CD4-positive, alpha-beta memory T cell (primary cell): ENCODE measurements at regions not wholly inside any gene's neighbourhood (a gene's known extent, or its start where the extent isn't known, plus 50 kb on each side); places are given as distances from the start of the nearest gene placed in this dataset.
A peak's percentile ranks its signal among the peaks of the same experiment; 100 is the strongest.
"Not testable (repeated sequence)": the region's sequence is repeated elsewhere in the genome, so short reads cannot be mapped to it uniquely, and the experiment has no call there.

Experiments
- CTCF ChIA-PET: fragments of 350-600 bp; sonication (Branson Sonifier 250); formaldehyde crosslinking; loops from one replicate; lab custom pipeline; 2021; ENCODE audit warnings: inconsistent platforms; ENCODE audit not compliant: partially characterized antibody; lab: Charles Lee
- POLR2A ChIA-PET: fragments of 350-600 bp; sonication (Branson Sonifier 250); formaldehyde crosslinking; loops from one replicate; lab custom pipeline; 2021; ENCODE audit not compliant: partially characterized antibody; lab: Charles Lee
- DNase-seq, 5 donors: peaks; one replicate each; pipeline versions ENCODE4 v3.0.0 to v3.0.0-alpha.2; 2020 to 2022; ENCODE audit warnings: mixed read lengths in 1 of 5
- H3K27ac ChIP-seq: one replicate; pipeline ENCODE4 v1.7.0; 2013; ENCODE audit warnings: low read depth, low read length
- H3K27me3 ChIP-seq: 2 replicates; pipeline ENCODE4 v1.7.0; 2013; ENCODE audit warnings: mild to moderate bottlenecking, low read length, moderate library complexity; ENCODE audit not compliant: insufficient read depth
- H3K36me3 ChIP-seq: 2 replicates; pipeline ENCODE4 v1.7.0; 2013; ENCODE audit warnings: mild to moderate bottlenecking, low read length, moderate library complexity; ENCODE audit not compliant: insufficient read depth
- H3K4me1 ChIP-seq: 2 replicates; pipeline ENCODE4 v1.7.0; 2013; ENCODE audit warnings: mild to moderate bottlenecking, low read length, moderate library complexity; ENCODE audit not compliant: insufficient read depth
- H3K4me3 ChIP-seq, 2 donors: one replicate each; pipeline ENCODE4 v1.7.0; 2013; ENCODE audit warnings: low read length in 2 of 2, mild to moderate bottlenecking in 1 of 2
- H3K9me3 ChIP-seq, 2 donors: one replicate each; pipeline ENCODE4 v1.7.0; 2013; ENCODE audit warnings: low read length in 2 of 2, control low read depth in 1 of 2; ENCODE audit not compliant: control insufficient read depth in 1 of 2
- H3K27ac Mint-ChIP-seq, 7 donors: one replicate each; pipeline ENCODE4 v1.8.0; 2020 to 2021; ENCODE audit warnings: mixed read lengths in 7 of 7, mild to moderate bottlenecking in 6 of 7, inconsistent platforms in 3 of 7, moderate library complexity in 3 of 7
- H3K27me3 Mint-ChIP-seq, 2 donors: one replicate each; pipeline ENCODE4 v1.8.0; 2020 to 2021; ENCODE audit warnings: mixed read lengths in 2 of 2
- H3K36me3 Mint-ChIP-seq, 2 donors: one replicate each; pipeline ENCODE4 v1.8.0; 2020 to 2021; ENCODE audit warnings: mixed read lengths in 2 of 2, inconsistent platforms in 1 of 2, mild to moderate bottlenecking in 1 of 2
- H3K4me1 Mint-ChIP-seq, 4 donors: one replicate each; pipeline ENCODE4 v1.8.0; 2020 to 2021; ENCODE audit warnings: mixed read lengths in 4 of 4, mild to moderate bottlenecking in 1 of 4
- H3K4me3 Mint-ChIP-seq, 8 donors: one replicate each; pipeline ENCODE4 v1.8.0; 2020 to 2021; ENCODE audit warnings: mixed read lengths in 8 of 8, mild to moderate bottlenecking in 7 of 8, moderate library complexity in 6 of 8, inconsistent platforms in 3 of 8
- H3K9me3 Mint-ChIP-seq, 8 donors: one replicate each; pipeline ENCODE4 v1.8.0; 2020 to 2021; ENCODE audit warnings: mixed read lengths in 8 of 8, mild to moderate bottlenecking in 5 of 8, inconsistent platforms in 3 of 8, moderate library complexity in 1 of 8
- intact Hi-C: fragments of 100-400 bp; cut with micrococcal nuclease; formaldehyde crosslinking; loops from one replicate; pipeline ENCODE4 v1.15.1; 2023

- Mint-ChIP-seq H3K9me3 (no peaks in the 10 kb centered on the region), H3K27ac (no peak overlapping the region), H3K36me3 (no peaks in the 10 kb centered on the region), H3K27me3 (peaks cover 0 to 1% of the 10 kb centered on the region in 2 donors), H3K4me3 (no peak overlapping the region), H3K4me1 (peaks cover 30 to 44% (median 38%) of the 10 kb centered on the region in 4 donors)
- Histone ChIP-seq H3K27ac (no peak overlapping the region), H3K9me3 (no peaks in the 10 kb centered on the region), H3K4me3 (no peak overlapping the region), H3K27me3 (peaks cover 4% of the 10 kb centered on the region), H3K4me1 (peaks cover 27% of the 10 kb centered on the region), H3K36me3 (no peaks in the 10 kb centered on the region)
- intact Hi-C loops, result no loop called here
- POLR2A ChIA-PET, result no interaction called here
- CTCF ChIA-PET, result interaction anchor here (0.9 to 2.8 kb wide), 3 partner anchors 22 to 26 kb away, joined by 3 to 7 read pairs (median 4); no protein-coding TSS in a partner anchor
- no peak for DNase-seq
These were observed 453.1 kb downstream of the TMEM121 start for GRCh38 chr14:105979446-105979845.

GRCh38 chr14:105980224-105980623 is 453.8 kb downstream of the TMEM121 start:
- H3K9me3 Mint-ChIP-seq, result no peaks in the 10 kb centered on the region
- H3K9me3 ChIP-seq, result no peaks in the 10 kb centered on the region
- peak overlapping the region in 1 of 7 donors; percentile 55 for H3K27ac Mint-ChIP-seq
- DNase-seq, result no peak
- H3K4me1 ChIP-seq, result peaks cover 34% of the 10 kb centered on the region
- no peak overlapping the region for H3K27ac ChIP-seq
- no peak overlapping the region for H3K4me3 Mint-ChIP-seq
- no peaks in the 10 kb centered on the region for H3K27me3 ChIP-seq
- POLR2A ChIA-PET, result no interaction called here
- H3K36me3 ChIP-seq, result no peaks in the 10 kb centered on the region
- H3K4me3 ChIP-seq, result no peak overlapping the region
- H3K4me1 Mint-ChIP-seq, result peaks cover 35 to 52% (median 42%) of the 10 kb centered on the region in 4 donors
- H3K27me3 Mint-ChIP-seq, result no peaks in the 10 kb centered on the region
- intact Hi-C loops, result no loop called here
- H3K36me3 Mint-ChIP-seq, result no peaks in the 10 kb centered on the region
- CTCF ChIA-PET, result interaction anchor here (0.9 to 3.7 kb wide), 3 partner anchors 22 to 29 kb away, joined by 4 to 21 read pairs (median 7); no protein-coding TSS in a partner anchor

- peak; percentile 76 to 80 (median 77) for DNase-seq
- Mint-ChIP-seq H3K4me1 (peaks cover 38 to 61% (median 48%) of the 10 kb centered on the region in 4 donors), H3K27ac (peak overlapping the region; percentile 54 to 85 (median 80)), H3K4me3 (peak overlapping the region in 7 of 8 donors; percentile 45 to 74 (median 60))
- POLR2A ChIA-PET, result interaction anchor here (0.7 to 1.4 kb wide), 3 partner anchors 20 to 23 kb away, joined by 3 read pairs; no protein-coding TSS in a partner anchor
- H3K9me3 Mint-ChIP-seq, H3K9me3 ChIP-seq, H3K36me3 Mint-ChIP-seq, intact Hi-C loops, H3K36me3 ChIP-seq, H3K27me3 Mint-ChIP-seq, H3K4me3 ChIP-seq, H3K27ac ChIP-seq, H3K27me3 ChIP-seq: not testable (repeated sequence)
- peaks cover 47% of the 10 kb centered on the region for H3K4me1 ChIP-seq
- CTCF ChIA-PET, result interaction anchor here (1.5 to 3.7 kb wide), 3 partner anchors 20 to 27 kb away, joined by 8 to 21 read pairs (median 9); no protein-coding TSS in a partner anchor
These were observed 455.3 kb downstream of the TMEM121 start for GRCh38 chr14:105981517-105982302.

- Histone ChIP-seq H3K36me3 (no peaks in the 10 kb centered on the region), H3K9me3 (no peaks in the 10 kb centered on the region), H3K27ac (no peak overlapping the region), H3K4me3 (no peak overlapping the region), H3K4me1 (peaks cover 56% of the 10 kb centered on the region), H3K27me3 (no peaks in the 10 kb centered on the region)
- no peaks in the 10 kb centered on the region for H3K27me3 Mint-ChIP-seq
- no peaks in the 10 kb centered on the region for H3K36me3 Mint-ChIP-seq
- DNase-seq, result no peak
- peaks cover 46 to 71% (median 57%) of the 10 kb centered on the region in 4 donors for H3K4me1 Mint-ChIP-seq
- peak overlapping the region in 5 of 7 donors; percentile 22 to 86 (median 79) for H3K27ac Mint-ChIP-seq
- POLR2A ChIA-PET, result no interaction called here
- CTCF ChIA-PET, result interaction anchor here (1.1 to 3.7 kb wide), 4 partner anchors 19 to 26 kb away, joined by 4 to 21 read pairs (median 8); no protein-coding TSS in a partner anchor
- peak overlapping the region in 3 of 8 donors; percentile 25 to 70 (median 26) for H3K4me3 Mint-ChIP-seq
- no peaks in the 10 kb centered on the region for H3K9me3 Mint-ChIP-seq
- intact Hi-C loops, result no loop called here
These were observed 456.3 kb downstream of the TMEM121 start for GRCh38 chr14:105982664-105983063.

GRCh38 chr14:105986894-105987284 is 460.5 kb downstream of the TMEM121 start:
- Histone ChIP-seq H3K36me3 (no peaks in the 10 kb centered on the region), H3K4me3 (no peak overlapping the region), H3K4me1 (peaks cover 61% of the 10 kb centered on the region), H3K9me3 (no peaks in the 10 kb centered on the region), H3K27ac (peak overlapping the region; percentile 9), H3K27me3 (no peaks in the 10 kb centered on the region)
- peak overlapping the region; percentile 82 to 94 (median 91) for H3K27ac Mint-ChIP-seq
- peaks cover 49 to 72% (median 60%) of the 10 kb centered on the region in 4 donors for H3K4me1 Mint-ChIP-seq
- H3K4me3 Mint-ChIP-seq, result peak overlapping the region in 7 of 8 donors; percentile 45 to 79 (median 74)
- no peaks in the 10 kb centered on the region for H3K27me3 Mint-ChIP-seq
- DNase-seq, result no peak
- intact Hi-C loops, result no loop called here
- POLR2A ChIA-PET, result interaction anchor here (1.5 kb wide), 1 partner anchor 18 kb away, joined by 4 read pairs; no protein-coding TSS in a partner anchor
- H3K36me3 Mint-ChIP-seq, result no peaks in the 10 kb centered on the region
- H3K9me3 Mint-ChIP-seq, result no peaks in the 10 kb centered on the region
- CTCF ChIA-PET, result interaction anchor here (1.4 to 4.0 kb wide), 3 partner anchors 12 to 19 kb away, joined by 5 to 21 read pairs (median 6); no protein-coding TSS in a partner anchor

GRCh38 chr14:105987563-105987962 is 461.2 kb downstream of the TMEM121 start:
- CTCF ChIA-PET, result interaction anchor here (2.3 to 4.0 kb wide), 2 partner anchors 13 to 14 kb away, joined by 6 to 21 read pairs; no protein-coding TSS in a partner anchor

More at GRCh38 chr14:105987563-105987962, 461.2 kb downstream of the TMEM121 start:
- H3K27ac ChIP-seq, result no peak overlapping the region
- intact Hi-C loops, result no loop called here
- H3K9me3 ChIP-seq, result no peaks in the 10 kb centered on the region
- H3K4me3 ChIP-seq, result no peak overlapping the region
- H3K9me3 Mint-ChIP-seq, result no peaks in the 10 kb centered on the region
- H3K27ac Mint-ChIP-seq, result peak overlapping the region; percentile 82 to 94 (median 91)
- H3K4me3 Mint-ChIP-seq, result peak overlapping the region in 5 of 8 donors; percentile 45 to 79 (median 77)
- H3K27me3 Mint-ChIP-seq, result no peaks in the 10 kb centered on the region
- no peaks in the 10 kb centered on the region for H3K36me3 Mint-ChIP-seq
- H3K27me3 ChIP-seq, result no peaks in the 10 kb centered on the region
- peaks cover 42 to 70% (median 53%) of the 10 kb centered on the region in 4 donors for H3K4me1 Mint-ChIP-seq
- POLR2A ChIA-PET, result interaction anchor here (1.5 kb wide), 1 partner anchor 17 kb away, joined by 4 read pairs; no protein-coding TSS in a partner anchor
- H3K36me3 ChIP-seq, result no peaks in the 10 kb centered on the region
- DNase-seq, result no peak
- H3K4me1 ChIP-seq, result peaks cover 54% of the 10 kb centered on the region
